ENCODE measurements at regions not wholly inside any gene's neighbourhood (a gene's known extent, or its start where the extent isn't known, plus 50 kb on each side); places are given as distances from the start of the nearest gene placed in this dataset.

DNA sequence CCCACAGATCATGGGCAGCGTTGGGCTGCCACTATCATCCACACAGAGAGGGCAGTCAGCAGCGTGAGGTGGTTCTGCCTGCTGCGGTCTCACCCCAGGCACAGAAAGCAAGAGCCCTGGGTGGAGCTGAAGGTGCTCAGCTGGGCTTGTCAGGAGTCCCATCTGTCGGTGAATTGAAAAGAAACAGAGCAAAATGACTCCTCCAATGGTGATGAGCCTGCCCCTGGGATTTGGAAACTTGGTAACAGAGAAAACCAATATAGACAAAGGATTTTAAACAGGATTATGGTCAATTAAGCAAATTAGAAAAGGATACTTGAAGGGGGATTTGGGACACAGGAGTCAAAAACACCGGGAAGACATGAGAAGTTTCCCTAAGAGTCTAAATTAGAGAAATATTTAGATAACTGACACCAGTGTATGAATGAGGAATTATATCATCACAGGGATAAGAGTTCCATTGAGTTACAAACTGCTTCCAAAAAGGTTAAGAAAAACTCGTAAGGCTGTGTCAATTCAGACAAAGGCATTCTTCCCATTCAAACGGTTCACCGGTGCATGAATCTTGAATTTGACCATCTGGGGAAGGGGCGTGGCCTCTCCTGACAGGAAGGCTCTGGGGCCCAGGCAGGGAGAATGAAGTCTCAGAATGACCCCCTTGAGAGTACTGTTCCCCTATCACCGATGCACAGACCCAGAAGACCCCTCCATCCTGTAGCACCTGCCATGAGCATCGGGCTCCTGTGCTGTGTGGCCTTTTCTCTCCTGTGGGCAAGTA lies 70.0 kb upstream of the PRSS58 start:
- Histone ChIP-seq H3K36me3 (no peaks in the 10 kb centered on the region), H3K27me3 (no peaks in the 10 kb centered on the region), H3K4me1 (no peaks in the 10 kb centered on the region), H3K4me3 (no peak overlapping the region), H3K9me3 (no peaks in the 10 kb centered on the region), H3K27ac (no peak overlapping the region)
- intact Hi-C loops (cut with DNase I; ENCODE audit: low total_unique reads): no loop called here
- TF ChIP-seq, protein P1, sequence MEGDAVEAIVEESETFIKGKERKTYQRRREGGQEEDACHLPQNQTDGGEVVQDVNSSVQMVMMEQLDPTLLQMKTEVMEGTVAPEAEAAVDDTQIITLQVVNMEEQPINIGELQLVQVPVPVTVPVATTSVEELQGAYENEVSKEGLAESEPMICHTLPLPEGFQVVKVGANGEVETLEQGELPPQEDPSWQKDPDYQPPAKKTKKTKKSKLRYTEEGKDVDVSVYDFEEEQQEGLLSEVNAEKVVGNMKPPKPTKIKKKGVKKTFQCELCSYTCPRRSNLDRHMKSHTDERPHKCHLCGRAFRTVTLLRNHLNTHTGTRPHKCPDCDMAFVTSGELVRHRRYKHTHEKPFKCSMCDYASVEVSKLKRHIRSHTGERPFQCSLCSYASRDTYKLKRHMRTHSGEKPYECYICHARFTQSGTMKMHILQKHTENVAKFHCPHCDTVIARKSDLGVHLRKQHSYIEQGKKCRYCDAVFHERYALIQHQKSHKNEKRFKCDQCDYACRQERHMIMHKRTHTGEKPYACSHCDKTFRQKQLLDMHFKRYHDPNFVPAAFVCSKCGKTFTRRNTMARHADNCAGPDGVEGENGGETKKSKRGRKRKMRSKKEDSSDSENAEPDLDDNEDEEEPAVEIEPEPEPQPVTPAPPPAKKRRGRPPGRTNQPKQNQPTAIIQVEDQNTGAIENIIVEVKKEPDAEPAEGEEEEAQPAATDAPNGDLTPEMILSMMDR (IDR thresholded peaks at IDR 0.05): no peak
- no peak for TF ChIP-seq POLR2A (IDR thresholded peaks at IDR 0.05)
- no peak for DNase-seq

DNA sequence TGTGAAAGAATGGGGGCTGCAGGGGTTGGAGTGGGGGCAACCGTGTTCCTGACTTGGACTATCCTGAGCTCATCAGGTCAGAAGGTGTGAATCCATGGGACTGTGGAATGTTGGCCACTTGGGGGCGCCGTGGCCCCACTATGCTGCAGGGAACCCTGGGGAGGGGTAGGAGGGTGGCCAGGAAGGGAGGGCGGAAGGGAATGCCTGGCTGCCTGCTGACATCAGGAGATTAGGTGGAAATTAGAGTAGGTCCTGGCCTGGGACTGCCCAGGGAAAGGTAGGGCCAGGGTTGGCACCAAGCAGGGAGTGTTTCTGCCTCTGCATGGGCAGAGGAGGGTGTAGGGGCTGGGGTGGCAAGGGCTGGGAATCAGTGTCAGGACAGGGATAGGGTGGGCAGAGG lies 65.8 kb upstream of the PRSS58 start:
- Histone ChIP-seq H3K4me1 (no peaks in the 10 kb centered on the region), H3K9me3 (no peaks in the 10 kb centered on the region), H3K27ac (no peak overlapping the region), H3K36me3 (no peaks in the 10 kb centered on the region), H3K27me3 (no peaks in the 10 kb centered on the region), H3K4me3 (no peak overlapping the region)
- DNase-seq: no peak
- no peak for TF ChIP-seq POLR2A (IDR thresholded peaks at IDR 0.05)
- TF ChIP-seq, protein P1 (IDR thresholded peaks at IDR 0.05): no peak
- intact Hi-C loops (cut with DNase I; ENCODE audit: low total_unique reads): no loop called here

DNA sequence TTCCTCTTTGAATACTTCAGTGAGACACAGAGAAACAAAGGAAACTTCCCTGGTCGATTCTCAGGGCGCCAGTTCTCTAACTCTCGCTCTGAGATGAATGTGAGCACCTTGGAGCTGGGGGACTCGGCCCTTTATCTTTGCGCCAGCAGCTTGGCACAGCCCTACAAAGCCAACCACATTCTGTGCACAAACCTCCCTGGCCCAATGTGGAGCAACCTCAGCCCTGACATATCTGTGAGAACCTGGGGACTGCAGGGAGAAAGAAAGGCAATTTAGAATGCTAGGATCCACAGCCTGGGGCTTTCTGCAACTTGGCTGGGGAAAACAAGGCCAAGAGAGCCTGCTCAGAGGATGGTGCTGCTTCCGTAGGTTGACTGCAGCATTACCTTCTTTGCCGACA lies 63.5 kb upstream of the PRSS58 start:
- H3K36me3 ChIP-seq: no peaks in the 10 kb centered on the region
- no peak for DNase-seq
- H3K27ac ChIP-seq: no peak overlapping the region
- intact Hi-C loops (cut with DNase I; ENCODE audit: low total_unique reads): no loop called here
- no peaks in the 10 kb centered on the region for H3K9me3 ChIP-seq
- no peaks in the 10 kb centered on the region for H3K27me3 ChIP-seq
- H3K4me3 ChIP-seq: no peak overlapping the region
- TF ChIP-seq POLR2A (IDR thresholded peaks at IDR 0.05): no peak
- TF ChIP-seq, protein P1 (IDR thresholded peaks at IDR 0.05): no peak
- H3K4me1 ChIP-seq: no peaks in the 10 kb centered on the region

DNA sequence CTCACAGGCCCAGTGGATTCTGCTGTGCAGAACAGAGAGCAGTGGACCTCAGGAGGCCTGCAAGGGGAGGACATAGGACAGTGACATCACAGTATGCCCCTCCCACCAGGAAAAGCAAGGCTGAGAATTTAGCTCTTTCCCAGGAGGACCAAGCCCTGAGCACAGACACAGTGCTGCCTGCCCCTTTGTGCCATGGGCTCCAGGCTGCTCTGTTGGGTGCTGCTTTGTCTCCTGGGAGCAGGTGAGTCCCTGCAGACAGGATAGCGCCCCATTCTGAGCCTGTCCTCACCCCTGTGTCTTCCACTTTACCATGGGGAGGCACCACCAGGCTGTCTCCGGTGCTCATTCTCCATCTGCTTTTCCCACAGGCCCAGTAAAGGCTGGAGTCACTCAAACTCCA lies 63.0 kb upstream of the PRSS58 start:
- Histone ChIP-seq H3K27me3 (no peaks in the 10 kb centered on the region), H3K4me3 (no peak overlapping the region), H3K9me3 (no peaks in the 10 kb centered on the region), H3K4me1 (no peaks in the 10 kb centered on the region), H3K27ac (no peak overlapping the region), H3K36me3 (no peaks in the 10 kb centered on the region)
- DNase-seq: no peak
- TF ChIP-seq POLR2A (IDR thresholded peaks at IDR 0.05): no peak
- TF ChIP-seq, protein P1 (IDR thresholded peaks at IDR 0.05): no peak
- intact Hi-C loops (cut with DNase I; ENCODE audit: low total_unique reads): no loop called here

DNA sequence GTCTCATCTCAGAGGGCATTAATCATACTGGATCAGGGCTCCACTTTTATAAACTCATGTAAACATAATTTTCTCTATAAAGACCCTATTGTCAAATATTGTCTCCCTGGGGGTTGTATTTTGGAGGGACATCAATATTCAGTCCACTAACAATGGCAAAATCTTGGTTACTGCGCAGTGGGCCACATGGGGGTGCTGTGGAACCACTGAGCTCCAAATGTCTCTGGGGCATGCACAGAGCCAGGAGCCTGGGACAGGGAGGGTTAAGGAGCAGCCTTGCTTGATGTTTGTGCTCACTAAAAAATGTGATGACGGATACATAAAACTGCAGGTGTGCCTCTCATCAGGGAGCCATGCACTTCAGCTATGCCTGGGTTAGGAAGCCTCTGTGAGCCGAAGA lies 62.1 kb upstream of the PRSS58 start:
- no peak for DNase-seq
- Histone ChIP-seq H3K4me1 (no peaks in the 10 kb centered on the region), H3K36me3 (no peaks in the 10 kb centered on the region), H3K27me3 (no peaks in the 10 kb centered on the region), H3K27ac (no peak overlapping the region), H3K9me3 (no peaks in the 10 kb centered on the region), H3K4me3 (no peak overlapping the region)
- TF ChIP-seq, protein P1 (IDR thresholded peaks at IDR 0.05): no peak
- intact Hi-C loops (cut with DNase I; ENCODE audit: low total_unique reads): no loop called here
